SU-DHL-6 (cell line): ENCODE measurements at regions not wholly inside any gene's neighbourhood (a gene's known extent, or its start where the extent isn't known, plus 50 kb on each side); places are given as distances from the start of the nearest gene placed in this dataset.

Source experiments
- H2AFZ ChIP-seq: fragments of 200-600 bp; sonication (generic); 2 replicates; pipeline ENCODE4 v1.6.1; 2014; ENCODE audit warnings: low read depth, mild to moderate bottlenecking, moderate library complexity, mixed read lengths, antibody characterized with exemption, low read length; ENCODE audit not compliant: severe bottlenecking
- H3F3A ChIP-seq: fragments of 200-600 bp; shearing (Covaris generic); 2 replicates; pipeline ENCODE4 v1.6.0; 2016; ENCODE audit warnings: antibody characterized with exemption, mild to moderate bottlenecking; ENCODE audit not compliant: insufficient read depth
- H3K27ac ChIP-seq: fragments of 200-600 bp; sonication (generic); 2 replicates; pipeline ENCODE4 v1.5.1; 2016; ENCODE audit warnings: low read depth, mild to moderate bottlenecking, low read length, moderate library complexity, mixed read lengths
- H3K27me3 ChIP-seq: fragments of 200-600 bp; sonication (generic), shearing (Covaris generic); 2 replicates; pipeline ENCODE4 v1.6.0; 2014; ENCODE audit warnings: mild to moderate bottlenecking, low read length
- H3K36me3 ChIP-seq: fragments of 200-600 bp; sonication (generic); 2 replicates; pipeline ENCODE4 v1.6.1; 2014; ENCODE audit warnings: mild to moderate bottlenecking, low read length, mixed read lengths
- H3K4me2 ChIP-seq: fragments of 300-600, 200-600 bp; shearing (Covaris generic), sonication (generic); 2 replicates; pipeline ENCODE4 v1.6.0; 2014; ENCODE audit warnings: low read length, low read depth, mild to moderate bottlenecking; ENCODE audit not compliant: poor library complexity, severe bottlenecking
- H3K4me3 ChIP-seq: fragments of 200-600 bp; sonication (generic); 2 replicates; pipeline ENCODE4 v1.5.1; 2014; ENCODE audit warnings: antibody characterized with exemption, low read length, mild to moderate bottlenecking, mixed read lengths; ENCODE audit not compliant: insufficient read depth, poor library complexity, severe bottlenecking
- H3K79me2 ChIP-seq: fragments of 200-600 bp; sonication (generic); 2 replicates; pipeline ENCODE4 v1.6.1; 2014; ENCODE audit warnings: mild to moderate bottlenecking, low read length, moderate library complexity; ENCODE audit not compliant: insufficient read depth
- H3K9ac ChIP-seq: fragments of 200-600 bp; sonication (generic); 2 replicates; pipeline ENCODE4 v1.7.0; 2014; ENCODE audit warnings: mild to moderate bottlenecking, low read length
- H3K9me2 ChIP-seq: fragments of 200-600 bp; sonication (generic); replicated peaks from 2 replicates; pipeline ENCODE4 v1.6.1; 2014; ENCODE audit warnings: low read length; ENCODE audit not compliant: insufficient read depth
- H3K9me3 ChIP-seq: fragments of 200-600 bp; sonication (generic); 2 replicates; pipeline ENCODE4 v1.6.1; 2014; ENCODE audit warnings: low read length, mixed read lengths; ENCODE audit not compliant: insufficient read depth
- H4K20me1 ChIP-seq: fragments of 200-600 bp; sonication (generic); 2 replicates; pipeline ENCODE4 v1.6.1; 2014; ENCODE audit warnings: low read depth, mild to moderate bottlenecking, antibody characterized with exemption, low read length, moderate library complexity, mixed read lengths
- EZH2phosphoT487 ChIP-seq: fragments of 200-600 bp; sonication (generic), shearing (Covaris generic); conservative IDR thresholded peaks from 2 replicates; pipeline ENCODE4 v1.6.1; 2018; ENCODE audit warnings: mild to moderate bottlenecking, antibody characterized with exemption, low read length, moderate library complexity, mixed read lengths
- TF ChIP-seq, protein P1 (sequence below): fragments of 200-600 bp; sonication (generic); IDR thresholded peaks from one replicate; pipeline ENCODE4 v1.5.1; 2017; ENCODE audit warnings: antibody characterized with exemption, mild to moderate bottlenecking, low read length, moderate library complexity; ENCODE audit not compliant: insufficient read depth, poor library complexity, severe bottlenecking

DNA sequence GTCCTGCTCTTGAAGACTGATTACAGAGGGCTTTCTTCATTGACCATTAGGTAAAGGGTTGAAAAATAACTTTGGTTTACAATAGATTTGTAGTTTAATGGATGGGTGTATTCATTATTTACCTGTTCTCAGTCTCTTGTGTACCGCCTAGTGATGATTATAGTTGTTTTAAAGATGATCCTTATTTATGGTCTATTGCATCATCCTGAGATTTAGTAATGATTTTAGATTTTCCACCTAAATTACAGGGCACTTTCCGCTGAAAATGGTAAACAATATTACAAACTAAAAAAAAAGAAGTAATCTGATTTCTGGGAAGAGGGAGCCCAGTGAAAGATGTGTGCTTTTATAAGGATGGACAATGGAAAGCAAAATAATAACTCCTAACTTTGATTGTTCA, 78.4 kb upstream of the TMEM33 start:
- no peaks in the 10 kb centered on the region for H3K36me3 ChIP-seq
- H4K20me1 ChIP-seq, result no peaks in the 10 kb centered on the region
- TF ChIP-seq, protein P1, sequence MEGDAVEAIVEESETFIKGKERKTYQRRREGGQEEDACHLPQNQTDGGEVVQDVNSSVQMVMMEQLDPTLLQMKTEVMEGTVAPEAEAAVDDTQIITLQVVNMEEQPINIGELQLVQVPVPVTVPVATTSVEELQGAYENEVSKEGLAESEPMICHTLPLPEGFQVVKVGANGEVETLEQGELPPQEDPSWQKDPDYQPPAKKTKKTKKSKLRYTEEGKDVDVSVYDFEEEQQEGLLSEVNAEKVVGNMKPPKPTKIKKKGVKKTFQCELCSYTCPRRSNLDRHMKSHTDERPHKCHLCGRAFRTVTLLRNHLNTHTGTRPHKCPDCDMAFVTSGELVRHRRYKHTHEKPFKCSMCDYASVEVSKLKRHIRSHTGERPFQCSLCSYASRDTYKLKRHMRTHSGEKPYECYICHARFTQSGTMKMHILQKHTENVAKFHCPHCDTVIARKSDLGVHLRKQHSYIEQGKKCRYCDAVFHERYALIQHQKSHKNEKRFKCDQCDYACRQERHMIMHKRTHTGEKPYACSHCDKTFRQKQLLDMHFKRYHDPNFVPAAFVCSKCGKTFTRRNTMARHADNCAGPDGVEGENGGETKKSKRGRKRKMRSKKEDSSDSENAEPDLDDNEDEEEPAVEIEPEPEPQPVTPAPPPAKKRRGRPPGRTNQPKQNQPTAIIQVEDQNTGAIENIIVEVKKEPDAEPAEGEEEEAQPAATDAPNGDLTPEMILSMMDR, result no peak
- TF ChIP-seq EZH2phosphoT487, result no peak
- no peaks in the 10 kb centered on the region for H3K27me3 ChIP-seq
- no peaks in the 10 kb centered on the region for H3K79me2 ChIP-seq
- no peak overlapping the region for H2AFZ ChIP-seq
- no peak overlapping the region for H3K4me3 ChIP-seq
- no peaks in the 10 kb centered on the region for H3F3A ChIP-seq
- H3K9me2 ChIP-seq, result no peaks in the 10 kb centered on the region
- no peak overlapping the region for H3K27ac ChIP-seq
- no peaks in the 10 kb centered on the region for H3K9me3 ChIP-seq
- no peak overlapping the region for H3K9ac ChIP-seq
- no peak overlapping the region for H3K4me2 ChIP-seq

DNA sequence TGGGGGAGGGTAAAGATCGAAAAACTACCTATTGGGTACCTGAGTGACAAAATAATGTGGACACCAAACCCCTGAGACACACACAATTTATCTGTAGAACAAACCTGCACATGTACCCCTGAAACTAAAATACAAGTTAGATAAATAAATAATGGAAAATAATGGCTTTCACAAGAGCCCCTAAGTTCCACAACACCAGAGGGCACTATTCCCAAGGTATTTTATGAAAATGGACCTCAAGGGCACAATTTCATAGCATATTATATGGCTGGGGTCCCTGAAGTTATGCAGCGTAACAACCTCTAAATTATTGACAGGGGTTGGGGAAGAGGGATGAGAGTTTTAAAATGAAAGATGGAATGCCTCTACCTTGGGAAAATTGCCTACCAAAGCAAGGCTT, 81.3 kb upstream of the TMEM33 start:
- no peak overlapping the region for H2AFZ ChIP-seq
- H3K79me2 ChIP-seq, result no peaks in the 10 kb centered on the region
- H4K20me1 ChIP-seq, result no peaks in the 10 kb centered on the region
- TF ChIP-seq, protein P1, result no peak
- no peak for TF ChIP-seq EZH2phosphoT487
- H3K27ac ChIP-seq, result no peak overlapping the region
- no peak overlapping the region for H3K4me3 ChIP-seq
- H3K4me2 ChIP-seq, result no peak overlapping the region
- no peaks in the 10 kb centered on the region for H3K9me3 ChIP-seq
- no peaks in the 10 kb centered on the region for H3K36me3 ChIP-seq
- H3K9me2 ChIP-seq, result no peaks in the 10 kb centered on the region
- H3K9ac ChIP-seq, result no peak overlapping the region
- no peaks in the 10 kb centered on the region for H3K27me3 ChIP-seq
- no peaks in the 10 kb centered on the region for H3F3A ChIP-seq

DNA sequence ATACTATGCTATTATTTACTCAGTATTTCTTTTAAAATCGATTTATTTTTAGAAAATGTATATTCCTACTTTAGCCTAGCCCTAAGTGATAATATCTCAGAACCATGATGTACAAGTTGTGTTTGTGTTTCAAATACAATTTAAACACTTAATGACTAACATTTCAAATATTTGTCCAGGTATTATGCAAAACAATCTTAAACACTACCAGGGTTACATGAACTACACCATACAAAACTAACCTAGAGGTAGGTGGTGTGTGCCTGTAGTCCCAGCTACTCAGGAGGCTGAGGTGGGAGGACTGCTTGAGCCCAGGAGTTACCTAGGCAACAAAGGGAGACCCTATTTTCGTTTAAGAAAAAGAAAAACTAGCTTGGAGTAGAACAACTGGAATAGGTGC, 83.0 kb upstream of the TMEM33 start:
- no peaks in the 10 kb centered on the region for H3K9me2 ChIP-seq
- H3F3A ChIP-seq, result no peaks in the 10 kb centered on the region
- no peaks in the 10 kb centered on the region for H3K9me3 ChIP-seq
- H3K36me3 ChIP-seq, result no peaks in the 10 kb centered on the region
- H3K27ac ChIP-seq, result no peak overlapping the region
- no peak overlapping the region for H3K4me3 ChIP-seq
- H3K4me2 ChIP-seq, result no peak overlapping the region
- no peaks in the 10 kb centered on the region for H3K79me2 ChIP-seq
- no peaks in the 10 kb centered on the region for H3K27me3 ChIP-seq
- no peaks in the 10 kb centered on the region for H4K20me1 ChIP-seq
- TF ChIP-seq, protein P1, result no peak
- H2AFZ ChIP-seq, result no peak overlapping the region
- no peak overlapping the region for H3K9ac ChIP-seq

DNA sequence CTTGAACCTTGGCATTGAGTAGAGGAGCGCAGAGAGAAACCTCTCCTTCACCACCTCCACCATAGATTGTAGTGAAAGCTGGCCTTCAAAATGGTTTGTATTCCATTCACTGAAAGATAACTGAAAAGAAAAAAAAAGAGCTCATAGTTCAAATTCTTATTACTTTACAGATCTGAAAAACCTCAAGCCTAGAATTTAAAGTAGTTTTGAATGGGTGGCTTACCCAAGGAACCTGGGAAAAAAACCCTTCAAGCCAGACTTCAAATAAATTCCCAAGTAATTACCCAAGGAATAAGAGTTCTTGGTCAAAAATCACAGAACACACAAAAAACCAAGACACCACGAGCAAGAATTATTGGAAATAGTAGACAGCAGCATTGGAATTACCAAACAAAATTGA, 83.6 kb upstream of the TMEM33 start:
- H4K20me1 ChIP-seq, result no peaks in the 10 kb centered on the region
- no peaks in the 10 kb centered on the region for H3K79me2 ChIP-seq
- no peaks in the 10 kb centered on the region for H3K36me3 ChIP-seq
- H3F3A ChIP-seq, result no peaks in the 10 kb centered on the region
- H3K27me3 ChIP-seq, result no peaks in the 10 kb centered on the region
- H2AFZ ChIP-seq, result no peak overlapping the region
- H3K9ac ChIP-seq, result no peak overlapping the region
- no peaks in the 10 kb centered on the region for H3K9me3 ChIP-seq
- no peak overlapping the region for H3K27ac ChIP-seq
- no peak overlapping the region for H3K4me2 ChIP-seq
- TF ChIP-seq, protein P1, result no peak
- no peak for TF ChIP-seq EZH2phosphoT487
- no peaks in the 10 kb centered on the region for H3K9me2 ChIP-seq
- no peak overlapping the region for H3K4me3 ChIP-seq
